Stimulated activated CD8-positive, alpha-beta memory T cell treated with anti-CD3 and anti-CD28 coated beads, Interleukin-4, amount 100 ng/mL, for 4 hours (primary cell): ENCODE measurements at regions not wholly inside any gene's neighbourhood (a gene's known extent, or its start where the extent isn't known, plus 50 kb on each side); places are given as distances from the start of the nearest gene placed in this dataset.

Experiments
- DNase-seq, 2 donors: peaks; one replicate each; pipeline ENCODE4 v3.0.0-alpha.2; 2020; ENCODE audit warnings: low read depth in 2 of 2, low spot score in 1 of 2

- DNase-seq = no peak
These were observed 109.4 kb downstream of the RCN1 start for GRCh38 chr11:32200136-32200847.

GRCh38 chr11:32204751-32205150, 113.9 kb downstream of the RCN1 start:
- DNase-seq = no peak

GRCh38 chr11:32210556-32210955, 119.7 kb downstream of the RCN1 start:
- no peak for DNase-seq

GRCh38 chr11:32213223-32213622, 122.3 kb downstream of the RCN1 start:
- no peak for DNase-seq

DNA sequence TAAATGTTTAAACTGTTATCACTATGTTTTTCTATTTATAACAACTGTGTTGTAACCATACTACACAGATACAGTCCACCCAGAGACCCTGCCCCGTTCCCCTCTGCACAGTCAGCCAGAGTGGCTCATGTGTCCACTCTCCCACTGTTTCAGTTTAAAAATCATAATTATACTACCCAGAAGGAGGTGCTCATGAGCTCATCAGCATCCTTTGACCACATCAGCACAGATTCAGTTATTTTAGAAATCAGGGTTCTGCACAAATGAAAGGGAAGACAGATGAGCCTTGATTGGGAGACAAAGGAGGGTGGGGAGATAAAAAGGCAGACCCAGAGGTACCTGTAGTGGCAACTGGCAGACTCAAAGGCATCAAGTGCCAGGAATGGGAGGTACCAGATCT, 124.3 kb downstream of the RCN1 start:
- DNase-seq = no peak

GRCh38 chr11:32216749-32217148, 125.9 kb downstream of the RCN1 start:
- no peak for DNase-seq

DNA sequence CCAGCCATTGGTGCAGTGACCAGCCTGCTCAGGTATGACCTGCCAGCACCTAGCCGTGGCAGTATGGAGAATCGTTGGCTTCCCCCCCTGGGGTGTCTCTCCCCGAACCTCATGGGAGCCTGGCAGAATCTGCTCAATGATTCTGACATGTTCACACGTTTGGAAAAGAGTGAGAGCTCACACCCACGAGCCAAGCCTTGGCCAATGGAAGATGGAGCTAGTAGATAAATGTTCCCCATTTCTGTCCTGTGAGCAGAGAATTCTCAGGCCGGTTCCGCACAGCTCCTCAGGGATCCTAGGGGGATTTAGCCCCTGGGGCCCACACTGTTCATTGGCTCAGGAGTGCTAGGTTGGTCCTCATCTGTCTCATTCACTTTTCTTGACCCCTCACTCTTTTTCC, 128.4 kb downstream of the RCN1 start:
- DNase-seq = no peak

- DNase-seq = no peak
These were observed 130.7 kb downstream of the RCN1 start for GRCh38 chr11:32221476-32222032.

GRCh38 chr11:32224580-32224979, 133.7 kb downstream of the RCN1 start:
- no peak for DNase-seq

- no peak for DNase-seq
These were observed 134.9 kb downstream of the RCN1 start for GRCh38 chr11:32225571-32226285.

DNA sequence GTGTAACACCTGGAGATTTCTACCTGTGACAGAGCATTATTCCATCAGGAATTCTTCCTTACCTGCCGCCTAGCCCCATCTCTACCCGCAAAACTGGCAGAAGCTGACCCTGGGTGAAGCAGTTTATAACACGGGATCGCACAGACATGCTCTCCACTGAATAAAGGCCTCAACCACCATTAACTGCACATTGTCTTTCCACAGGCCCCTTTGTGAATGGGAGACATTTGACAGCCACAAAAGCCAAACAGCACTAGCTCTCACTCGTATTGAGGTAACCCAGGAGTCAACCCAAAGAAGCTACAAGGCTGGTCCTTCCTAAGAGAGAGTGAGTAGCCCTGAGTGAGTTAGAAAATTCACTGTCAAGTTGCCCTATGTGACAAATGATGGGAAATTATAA, 135.6 kb downstream of the RCN1 start:
- no peak for DNase-seq

DNA sequence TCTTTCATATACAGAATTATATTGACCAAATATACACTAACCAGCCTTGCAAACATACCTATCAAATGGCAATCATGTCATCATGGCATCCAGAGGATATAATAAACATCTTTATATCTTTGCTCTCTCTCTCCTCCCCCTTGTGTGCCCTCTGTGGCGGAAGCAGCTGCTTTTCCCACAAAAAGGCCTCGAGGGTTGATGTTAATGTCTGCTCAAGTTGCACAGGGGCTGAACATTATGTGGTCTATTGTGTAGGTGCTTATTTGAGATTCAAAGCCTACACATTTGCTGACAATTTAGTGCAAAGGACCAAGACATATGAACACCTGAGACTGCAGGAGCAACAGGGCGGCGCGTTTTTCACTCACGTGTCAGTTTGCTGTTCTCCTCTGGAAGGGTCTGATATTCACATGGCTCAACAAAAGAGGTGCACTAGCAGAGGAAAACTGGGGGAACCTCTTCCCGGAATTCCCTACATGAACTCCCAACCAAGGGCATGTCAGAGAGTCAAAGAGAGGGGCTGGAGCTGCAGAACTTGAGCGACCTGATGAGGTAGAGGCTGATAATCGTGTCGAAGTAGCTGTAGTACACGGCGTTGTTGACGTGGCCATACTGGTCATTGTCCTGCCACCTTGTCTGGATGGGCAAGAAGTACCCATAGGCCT, 138.8 kb downstream of the RCN1 start:
- no peak for DNase-seq

DNA sequence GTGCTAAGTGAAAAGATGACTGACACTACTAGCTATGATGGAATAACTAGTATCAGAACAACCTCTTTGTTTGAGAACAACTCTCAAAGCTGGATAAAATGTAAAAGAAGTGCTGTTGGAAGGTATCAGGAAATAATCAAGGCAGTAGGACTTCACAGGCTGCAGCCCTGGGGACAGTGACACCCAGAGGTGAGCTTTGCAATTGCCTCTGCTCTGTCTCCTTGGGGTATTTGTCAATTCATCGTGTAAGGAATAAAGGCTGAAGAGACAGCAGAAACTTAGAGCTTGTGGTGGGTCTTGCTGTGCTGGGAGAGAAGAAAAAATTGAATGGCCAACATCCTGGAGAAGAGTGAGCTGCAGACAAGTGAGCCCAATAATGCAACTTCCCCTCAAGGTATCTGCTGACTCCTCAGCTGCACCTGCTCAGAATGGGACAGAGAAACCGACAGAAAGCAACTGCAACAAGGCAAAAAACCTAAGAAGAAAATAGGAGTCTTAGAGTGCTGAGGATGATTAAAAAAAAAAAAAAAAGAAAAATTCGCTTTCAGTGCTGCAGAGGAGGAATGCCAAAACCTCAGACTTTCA, 141.1 kb downstream of the RCN1 start:
- no peak for DNase-seq

DNA sequence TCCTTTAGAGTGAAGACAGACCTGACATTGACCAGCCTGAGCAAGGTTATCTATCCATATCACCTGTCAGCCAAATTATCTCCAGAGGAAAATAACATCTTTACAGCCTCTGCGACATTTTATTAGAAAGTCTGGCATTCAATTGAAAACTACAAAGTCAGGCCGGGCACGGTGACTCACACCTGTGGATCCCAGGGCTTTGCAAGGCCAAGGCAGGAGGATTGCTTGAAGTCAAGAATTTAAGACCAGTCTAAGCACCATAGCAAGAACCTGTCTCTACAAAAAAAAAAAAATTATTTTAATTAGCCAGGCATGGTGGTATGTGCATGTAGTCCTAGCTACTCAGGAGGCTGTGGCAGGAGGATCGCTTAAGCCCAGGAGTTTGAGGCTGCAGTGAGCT, 141.6 kb downstream of the RCN1 start:
- DNase-seq = no peak

DNA sequence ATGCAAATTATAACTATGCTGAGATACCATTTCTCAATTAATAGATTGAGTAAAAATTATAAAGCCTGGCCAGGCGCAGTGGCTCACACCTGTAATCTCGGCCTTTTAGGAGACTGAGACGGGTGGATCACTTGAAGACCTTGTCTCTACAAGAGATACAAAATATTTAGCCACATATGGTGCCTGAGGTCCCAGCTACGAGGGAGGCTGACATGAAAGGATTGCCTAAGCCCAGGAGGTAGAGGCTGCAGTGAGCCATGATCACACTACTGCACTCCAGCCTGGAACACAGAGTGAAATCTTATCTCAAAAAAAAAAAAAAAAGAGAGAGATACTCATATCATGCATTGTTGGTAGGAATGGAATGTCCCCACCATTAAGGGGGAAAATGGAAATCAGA, 142.4 kb downstream of the RCN1 start:
- DNase-seq = no peak

- DNase-seq = no peak
These were observed 143.1 kb downstream of the RCN1 start for GRCh38 chr11:32233928-32234327.

GRCh38 chr11:32244453-32244852, 153.6 kb downstream of the RCN1 start:
- no peak for DNase-seq

DNA sequence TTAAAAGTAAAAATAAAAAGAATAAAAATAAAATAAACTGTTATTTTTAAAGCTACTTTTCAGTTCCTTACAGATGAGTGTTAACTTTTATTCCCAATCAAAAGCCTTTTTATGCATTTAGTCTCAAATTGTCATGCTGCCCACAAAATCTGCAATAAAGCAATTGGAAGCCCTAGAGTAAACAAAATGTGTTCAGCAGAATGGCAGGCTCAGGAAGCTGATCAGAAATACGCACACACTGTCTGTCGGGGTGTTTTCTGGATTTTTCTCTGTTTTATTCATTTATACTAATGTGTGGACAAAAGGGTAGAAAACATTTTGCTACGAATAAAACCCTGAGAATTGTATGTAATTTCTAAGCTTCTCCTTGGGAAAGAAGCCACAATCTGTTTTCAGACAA, 162.8 kb downstream of the RCN1 start:
- no peak for DNase-seq

DNA sequence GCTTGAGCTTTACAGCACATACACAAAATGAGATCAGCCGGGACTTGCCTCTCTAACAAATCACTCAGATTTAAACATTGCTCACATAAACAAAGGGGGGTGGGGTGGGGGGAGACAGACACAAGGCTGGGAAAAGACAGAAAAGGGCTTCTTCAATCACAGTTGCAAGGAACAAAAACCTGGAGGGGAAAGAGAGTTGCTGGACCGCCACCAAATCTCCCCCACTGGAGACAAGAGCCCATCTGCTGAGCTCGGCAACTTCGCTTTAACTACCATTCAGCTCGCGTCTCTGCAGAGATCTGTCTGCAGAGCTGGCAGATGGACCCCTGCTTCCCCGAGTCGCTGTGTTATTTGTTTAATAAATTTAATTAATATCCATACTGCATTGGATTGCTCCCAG, 165.0 kb downstream of the RCN1 start:
- DNase-seq = no peak

GRCh38 chr11:32256466-32256865, 165.6 kb downstream of the RCN1 start:
- no peak for DNase-seq

GRCh38 chr11:32259641-32260081, 168.8 kb downstream of the RCN1 start:
- DNase-seq = no peak

DNA sequence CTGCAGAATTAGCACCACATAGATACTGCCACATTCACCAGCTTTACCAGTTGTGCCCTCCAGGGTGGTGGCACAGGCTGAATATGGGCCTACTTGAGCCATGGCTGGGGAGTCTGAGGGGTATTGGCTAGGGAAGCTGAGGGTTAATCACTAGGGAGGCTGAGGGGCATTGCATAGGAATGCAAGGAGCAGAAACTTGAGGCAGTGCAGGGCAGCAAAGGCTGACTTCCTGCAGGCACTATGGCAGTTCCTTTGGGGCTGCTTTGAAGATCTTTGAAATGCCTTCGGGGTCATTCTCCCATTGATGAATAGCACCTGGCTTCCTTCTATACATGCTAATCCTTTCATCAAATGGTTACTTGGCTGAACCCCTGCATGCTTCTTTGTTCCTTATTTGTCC, 171.5 kb downstream of the RCN1 start:
- no peak for DNase-seq
